ENCODE measurements at regions not wholly inside any gene's neighbourhood (a gene's known extent, or its start where the extent isn't known, plus 50 kb on each side); places are given as distances from the start of the nearest gene placed in this dataset.

- TF ChIP-seq CTCF (IDR thresholded peaks at IDR 0.05) (no peak), POLR2A (IDR thresholded peaks at IDR 0.05) (no peak)
Observed at GRCh38 chr7:19249281-19249680, 104.1 kb upstream of the FERD3L start.
